ENCODE measurements at regions not wholly inside any gene's neighbourhood (a gene's known extent, or its start where the extent isn't known, plus 50 kb on each side); places are given as distances from the start of the nearest gene placed in this dataset.

GRCh38 chr12:107607464-107608392, 77.9 kb upstream of the PWP1 start (continued):
- TF ChIP-seq CTCF (CRISPR knock-in tag; IDR thresholded peaks at IDR 0.05) (peak; percentile 95), RELA (CRISPR knock-in tag; IDR thresholded peaks at IDR 0.05) (0 out of 2 replicates have a peak, but pooled peaks have one; percentile 29), HBP1 (CRISPR knock-in tag; IDR thresholded peaks at IDR 0.05; ENCODE audit: low read depth) (no peak), STAG1 (CRISPR knock-in tag; IDR thresholded peaks at IDR 0.05) (peak; percentile 94), ZNF883 (CRISPR knock-in tag; IDR thresholded peaks at IDR 0.05; ENCODE audit: not compliant biosample characterization) (no peak), SATB2 (CRISPR knock-in tag; IDR thresholded peaks at IDR 0.05) (no peak), ZNF124 (CRISPR knock-in tag; IDR thresholded peaks at IDR 0.05) (no peak), HCFC1 (IDR thresholded peaks at IDR 0.05; ENCODE audit: low read depth, low read length) (0 out of 2 replicates have a peak, but pooled peaks have one; percentile 17), RAD21 (CRISPR knock-in tag; IDR thresholded peaks at IDR 0.05) (peak; percentile 94), ZNF331 (CRISPR knock-in tag; IDR thresholded peaks at IDR 0.05) (0 out of 2 replicates have a peak, but pooled peaks have one; percentile 21), THRA (CRISPR knock-in tag; IDR thresholded peaks at IDR 0.05; ENCODE audit: borderline replicate concordance) (0 out of 2 replicates have a peak, but pooled peaks have one; percentile 17), ZNF572 (CRISPR knock-in tag; IDR thresholded peaks at IDR 0.05) (peak; percentile 49; the same call in 1 of the 2 replicates), ZNF556 (CRISPR knock-in tag; IDR thresholded peaks at IDR 0.05; ENCODE audit: borderline replicate concordance) (no peak), TOPORS (CRISPR knock-in tag; IDR thresholded peaks at IDR 0.05) (no peak), ZNF333 (CRISPR knock-in tag; IDR thresholded peaks at IDR 0.05; ENCODE audit: borderline replicate concordance) (no peak), BRCA1 (CRISPR knock-in tag; IDR thresholded peaks at IDR 0.05) (no peak), ZNF337 (CRISPR knock-in tag; IDR thresholded peaks at IDR 0.05; ENCODE audit: borderline replicate concordance, low read depth) (no peak), CSRNP2 (CRISPR knock-in tag; conservative IDR thresholded peaks at IDR 0.05; ENCODE audit: low read depth) (no peak), ERF (CRISPR knock-in tag; IDR thresholded peaks at IDR 0.05) (0 out of 2 replicates have a peak, but pooled peaks have one; percentile 53), NBN (conservative IDR thresholded peaks at IDR 0.05) (no peak)
- TF ChIP-seq, protein P1, sequence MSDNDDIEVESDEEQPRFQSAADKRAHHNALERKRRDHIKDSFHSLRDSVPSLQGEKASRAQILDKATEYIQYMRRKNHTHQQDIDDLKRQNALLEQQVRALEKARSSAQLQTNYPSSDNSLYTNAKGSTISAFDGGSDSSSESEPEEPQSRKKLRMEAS (IDR thresholded peaks at IDR 0.05) = no peak
- TF ChIP-seq, protein P2, sequence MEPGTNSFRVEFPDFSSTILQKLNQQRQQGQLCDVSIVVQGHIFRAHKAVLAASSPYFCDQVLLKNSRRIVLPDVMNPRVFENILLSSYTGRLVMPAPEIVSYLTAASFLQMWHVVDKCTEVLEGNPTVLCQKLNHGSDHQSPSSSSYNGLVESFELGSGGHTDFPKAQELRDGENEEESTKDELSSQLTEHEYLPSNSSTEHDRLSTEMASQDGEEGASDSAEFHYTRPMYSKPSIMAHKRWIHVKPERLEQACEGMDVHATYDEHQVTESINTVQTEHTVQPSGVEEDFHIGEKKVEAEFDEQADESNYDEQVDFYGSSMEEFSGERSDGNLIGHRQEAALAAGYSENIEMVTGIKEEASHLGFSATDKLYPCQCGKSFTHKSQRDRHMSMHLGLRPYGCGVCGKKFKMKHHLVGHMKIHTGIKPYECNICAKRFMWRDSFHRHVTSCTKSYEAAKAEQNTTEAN (CRISPR knock-in tag; conservative IDR thresholded peaks at IDR 0.05) = no peak
